ENCODE measurements at regions not wholly inside any gene's neighbourhood (a gene's known extent, or its start where the extent isn't known, plus 50 kb on each side); places are given as distances from the start of the nearest gene placed in this dataset.

DNA sequence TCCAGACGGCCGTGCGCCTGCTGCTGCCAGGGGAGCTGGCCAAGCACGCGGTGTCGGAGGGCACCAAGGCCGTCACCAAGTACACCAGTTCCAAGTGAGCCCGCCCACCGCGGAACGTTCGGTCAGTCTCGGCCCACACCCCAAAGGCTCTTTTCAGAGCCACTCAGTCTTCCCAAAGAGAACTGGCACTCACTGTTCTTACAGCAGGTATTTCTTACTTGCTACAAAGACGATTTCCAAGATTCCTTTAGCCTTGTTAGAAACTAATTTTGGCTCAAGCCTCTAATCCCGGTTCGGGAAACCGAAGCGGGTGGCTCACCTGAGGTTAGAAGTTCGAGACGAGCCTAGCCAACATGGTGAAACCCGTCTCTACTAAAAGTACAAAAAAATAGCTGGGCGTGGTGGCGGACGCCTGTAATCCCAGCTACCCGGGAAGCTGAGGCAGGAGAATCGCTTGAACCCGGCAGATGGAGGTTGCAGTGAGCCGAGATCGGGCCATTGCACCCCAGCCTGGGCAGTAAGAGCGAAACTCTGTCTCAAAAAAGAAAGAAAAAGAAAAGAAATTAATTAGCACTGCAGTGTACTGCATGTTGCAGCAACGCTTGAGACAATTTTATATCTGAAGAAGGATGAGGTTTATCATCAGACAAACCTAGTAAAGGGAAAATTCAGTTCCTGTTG is 73.1 kb downstream of the OR2B2 start (continued):
- TF ChIP-seq, protein P1, sequence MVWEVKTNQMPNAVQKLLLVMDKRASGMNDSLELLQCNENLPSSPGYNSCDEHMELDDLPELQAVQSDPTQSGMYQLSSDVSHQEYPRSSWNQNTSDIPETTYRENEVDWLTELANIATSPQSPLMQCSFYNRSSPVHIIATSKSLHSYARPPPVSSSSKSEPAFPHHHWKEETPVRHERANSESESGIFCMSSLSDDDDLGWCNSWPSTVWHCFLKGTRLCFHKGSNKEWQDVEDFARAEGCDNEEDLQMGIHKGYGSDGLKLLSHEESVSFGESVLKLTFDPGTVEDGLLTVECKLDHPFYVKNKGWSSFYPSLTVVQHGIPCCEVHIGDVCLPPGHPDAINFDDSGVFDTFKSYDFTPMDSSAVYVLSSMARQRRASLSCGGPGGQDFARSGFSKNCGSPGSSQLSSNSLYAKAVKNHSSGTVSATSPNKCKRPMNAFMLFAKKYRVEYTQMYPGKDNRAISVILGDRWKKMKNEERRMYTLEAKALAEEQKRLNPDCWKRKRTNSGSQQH (CRISPR knock-in tag; IDR thresholded peaks at IDR 0.05; ENCODE audit: low read depth) = 0 out of 2 replicates have a peak, but pooled peaks have one; percentile 4
- TF ChIP-seq, protein P2, sequence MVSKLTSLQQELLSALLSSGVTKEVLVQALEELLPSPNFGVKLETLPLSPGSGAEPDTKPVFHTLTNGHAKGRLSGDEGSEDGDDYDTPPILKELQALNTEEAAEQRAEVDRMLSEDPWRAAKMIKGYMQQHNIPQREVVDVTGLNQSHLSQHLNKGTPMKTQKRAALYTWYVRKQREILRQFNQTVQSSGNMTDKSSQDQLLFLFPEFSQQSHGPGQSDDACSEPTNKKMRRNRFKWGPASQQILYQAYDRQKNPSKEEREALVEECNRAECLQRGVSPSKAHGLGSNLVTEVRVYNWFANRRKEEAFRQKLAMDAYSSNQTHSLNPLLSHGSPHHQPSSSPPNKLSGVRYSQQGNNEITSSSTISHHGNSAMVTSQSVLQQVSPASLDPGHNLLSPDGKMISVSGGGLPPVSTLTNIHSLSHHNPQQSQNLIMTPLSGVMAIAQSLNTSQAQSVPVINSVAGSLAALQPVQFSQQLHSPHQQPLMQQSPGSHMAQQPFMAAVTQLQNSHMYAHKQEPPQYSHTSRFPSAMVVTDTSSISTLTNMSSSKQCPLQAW (CRISPR knock-in tag; IDR thresholded peaks at IDR 0.05) = peak; percentile 55; the same call in 1 of the 2 replicates
- TF ChIP-seq, protein P3, sequence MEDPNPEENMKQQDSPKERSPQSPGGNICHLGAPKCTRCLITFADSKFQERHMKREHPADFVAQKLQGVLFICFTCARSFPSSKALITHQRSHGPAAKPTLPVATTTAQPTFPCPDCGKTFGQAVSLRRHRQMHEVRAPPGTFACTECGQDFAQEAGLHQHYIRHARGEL (CRISPR knock-in tag; IDR thresholded peaks at IDR 0.05) = no peak
- TF ChIP-seq, protein P4, sequence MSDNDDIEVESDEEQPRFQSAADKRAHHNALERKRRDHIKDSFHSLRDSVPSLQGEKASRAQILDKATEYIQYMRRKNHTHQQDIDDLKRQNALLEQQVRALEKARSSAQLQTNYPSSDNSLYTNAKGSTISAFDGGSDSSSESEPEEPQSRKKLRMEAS (IDR thresholded peaks at IDR 0.05) = peak; percentile 64
- TF ChIP-seq SMAD1 (CRISPR knock-in tag; IDR thresholded peaks at IDR 0.05; ENCODE audit: borderline replicate concordance, low read depth) = 0 out of 2 replicates have a peak, but pooled peaks have one; percentile 22
- no peak for TF ChIP-seq TBP (CRISPR knock-in tag; IDR thresholded peaks at IDR 0.05)
- TF ChIP-seq KDM2A (CRISPR knock-in tag; IDR thresholded peaks at IDR 0.05; ENCODE audit: borderline replicate concordance, low read depth) = peak; percentile 73; the same call in 1 of the 2 replicates
- TF ChIP-seq, protein P5, sequence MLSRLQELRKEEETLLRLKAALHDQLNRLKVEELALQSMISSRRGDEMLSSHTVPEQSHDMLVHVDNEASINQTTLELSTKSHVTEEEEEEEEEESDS (CRISPR knock-in tag; IDR thresholded peaks at IDR 0.05; ENCODE audit: borderline replicate concordance) = no peak
- TF ChIP-seq, protein P6, sequence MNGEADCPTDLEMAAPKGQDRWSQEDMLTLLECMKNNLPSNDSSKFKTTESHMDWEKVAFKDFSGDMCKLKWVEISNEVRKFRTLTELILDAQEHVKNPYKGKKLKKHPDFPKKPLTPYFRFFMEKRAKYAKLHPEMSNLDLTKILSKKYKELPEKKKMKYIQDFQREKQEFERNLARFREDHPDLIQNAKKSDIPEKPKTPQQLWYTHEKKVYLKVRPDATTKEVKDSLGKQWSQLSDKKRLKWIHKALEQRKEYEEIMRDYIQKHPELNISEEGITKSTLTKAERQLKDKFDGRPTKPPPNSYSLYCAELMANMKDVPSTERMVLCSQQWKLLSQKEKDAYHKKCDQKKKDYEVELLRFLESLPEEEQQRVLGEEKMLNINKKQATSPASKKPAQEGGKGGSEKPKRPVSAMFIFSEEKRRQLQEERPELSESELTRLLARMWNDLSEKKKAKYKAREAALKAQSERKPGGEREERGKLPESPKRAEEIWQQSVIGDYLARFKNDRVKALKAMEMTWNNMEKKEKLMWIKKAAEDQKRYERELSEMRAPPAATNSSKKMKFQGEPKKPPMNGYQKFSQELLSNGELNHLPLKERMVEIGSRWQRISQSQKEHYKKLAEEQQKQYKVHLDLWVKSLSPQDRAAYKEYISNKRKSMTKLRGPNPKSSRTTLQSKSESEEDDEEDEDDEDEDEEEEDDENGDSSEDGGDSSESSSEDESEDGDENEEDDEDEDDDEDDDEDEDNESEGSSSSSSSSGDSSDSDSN (CRISPR knock-in tag; IDR thresholded peaks at IDR 0.05) = peak; percentile 44
- 0 out of 2 replicates have a peak, but pooled peaks have one; percentile 4 for TF ChIP-seq CHCHD3 (CRISPR knock-in tag; IDR thresholded peaks at IDR 0.05)
- TF ChIP-seq, protein P7, sequence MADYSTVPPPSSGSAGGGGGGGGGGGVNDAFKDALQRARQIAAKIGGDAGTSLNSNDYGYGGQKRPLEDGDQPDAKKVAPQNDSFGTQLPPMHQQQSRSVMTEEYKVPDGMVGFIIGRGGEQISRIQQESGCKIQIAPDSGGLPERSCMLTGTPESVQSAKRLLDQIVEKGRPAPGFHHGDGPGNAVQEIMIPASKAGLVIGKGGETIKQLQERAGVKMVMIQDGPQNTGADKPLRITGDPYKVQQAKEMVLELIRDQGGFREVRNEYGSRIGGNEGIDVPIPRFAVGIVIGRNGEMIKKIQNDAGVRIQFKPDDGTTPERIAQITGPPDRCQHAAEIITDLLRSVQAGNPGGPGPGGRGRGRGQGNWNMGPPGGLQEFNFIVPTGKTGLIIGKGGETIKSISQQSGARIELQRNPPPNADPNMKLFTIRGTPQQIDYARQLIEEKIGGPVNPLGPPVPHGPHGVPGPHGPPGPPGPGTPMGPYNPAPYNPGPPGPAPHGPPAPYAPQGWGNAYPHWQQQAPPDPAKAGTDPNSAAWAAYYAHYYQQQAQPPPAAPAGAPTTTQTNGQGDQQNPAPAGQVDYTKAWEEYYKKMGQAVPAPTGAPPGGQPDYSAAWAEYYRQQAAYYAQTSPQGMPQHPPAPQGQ (CRISPR knock-in tag; IDR thresholded peaks at IDR 0.05; ENCODE audit: borderline replicate concordance) = no peak
- no peak for TF ChIP-seq ATM (IDR thresholded peaks at IDR 0.05; ENCODE audit: borderline replicate concordance)
- TF ChIP-seq, protein P8, sequence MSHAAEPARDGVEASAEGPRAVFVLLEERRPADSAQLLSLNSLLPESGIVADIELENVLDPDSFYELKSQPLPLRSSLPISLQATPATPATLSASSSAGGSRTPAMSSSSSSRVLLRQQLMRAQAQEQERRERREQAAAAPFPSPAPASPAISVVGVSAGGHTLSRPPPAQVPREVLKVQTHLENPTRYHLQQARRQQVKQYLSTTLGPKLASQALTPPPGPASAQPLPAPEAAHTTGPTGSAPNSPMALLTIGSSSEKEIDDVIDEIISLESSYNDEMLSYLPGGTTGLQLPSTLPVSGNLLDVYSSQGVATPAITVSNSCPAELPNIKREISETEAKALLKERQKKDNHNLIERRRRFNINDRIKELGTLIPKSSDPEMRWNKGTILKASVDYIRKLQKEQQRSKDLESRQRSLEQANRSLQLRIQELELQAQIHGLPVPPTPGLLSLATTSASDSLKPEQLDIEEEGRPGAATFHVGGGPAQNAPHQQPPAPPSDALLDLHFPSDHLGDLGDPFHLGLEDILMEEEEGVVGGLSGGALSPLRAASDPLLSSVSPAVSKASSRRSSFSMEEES (CRISPR knock-in tag; IDR thresholded peaks at IDR 0.05) = no peak
- TF ChIP-seq SCMH1 (CRISPR knock-in tag; IDR thresholded peaks at IDR 0.05; ENCODE audit: borderline replicate concordance) = no peak
- TF ChIP-seq MIER2 (CRISPR knock-in tag; IDR thresholded peaks at IDR 0.05) = no peak

Measured in HepG2 (cell line).